WTC11 (cell line): ENCODE measurements at regions not wholly inside any gene's neighbourhood (a gene's known extent, or its start where the extent isn't known, plus 50 kb on each side); places are given as distances from the start of the nearest gene placed in this dataset.
A peak's percentile ranks its signal among the peaks of the same experiment; 100 is the strongest.

Source experiments
- ATAC-seq: fragments of 200-7000 bp; cut with Tn5 transposase; 2 replicates; pipeline ENCODE4 v1.10.0; 2021; ENCODE audit warnings: mild to moderate bottlenecking, moderate library complexity
- CTCF ChIA-PET: fragments of 300-600 bp; sonication (Branson Sonifier 250); formaldehyde crosslinking; loops from one replicate; lab custom pipeline; 2021; ENCODE audit warnings: antibody characterized with exemption; lab: Charles Lee
- POLR2A ChIA-PET: fragments of 350-600 bp; sonication (Branson Sonifier 250); formaldehyde crosslinking; loops from one replicate; lab custom pipeline; 2021; ENCODE audit warnings: antibody characterized with exemption; lab: Charles Lee
- DNase-seq: peaks from one replicate; pipeline ENCODE4 v3.0.0; 2021; ENCODE audit warnings: low spot score
- H3K27ac Mint-ChIP-seq: 2 replicates; pipeline ENCODE4 v1.8.0; 2021; ENCODE audit warnings: mixed read lengths
- H3K27me3 Mint-ChIP-seq: 2 replicates; pipeline ENCODE4 v1.8.0; 2021; ENCODE audit warnings: low read depth, mild to moderate bottlenecking, moderate library complexity, mixed read lengths
- H3K36me3 Mint-ChIP-seq: 2 replicates; pipeline ENCODE4 v1.8.0; 2021; ENCODE audit warnings: mixed read lengths
- H3K4me1 Mint-ChIP-seq: 2 replicates; pipeline ENCODE4 v1.8.0; 2022; ENCODE audit warnings: mixed read lengths
- H3K4me3 Mint-ChIP-seq: 2 replicates; pipeline ENCODE4 v1.8.0; 2021; ENCODE audit warnings: mild to moderate bottlenecking, moderate library complexity, mixed read lengths
- H3K9me3 Mint-ChIP-seq: 2 replicates; pipeline ENCODE4 v1.8.0; 2021; ENCODE audit warnings: mixed read lengths
- AFF4 ChIP-seq: sonication (generic); formaldehyde crosslinking; IDR thresholded peaks from 2 replicates; pipeline ENCODE4 v1.8.1; 2023; ENCODE audit warnings: mild to moderate bottlenecking, missing genetic modification reagents, borderline replicate concordance
- CDX4 ChIP-seq: fragments of 250-450 bp; sonication (Bioruptor Pico); IDR thresholded peaks from 2 replicates; pipeline ENCODE4 v1.9.0; 2021; ENCODE audit warnings: moderate library complexity, mild to moderate bottlenecking, inconsistent platforms, borderline replicate concordance
- CREB1 ChIP-seq: sonication (generic); formaldehyde crosslinking; IDR thresholded peaks from 2 replicates; pipeline ENCODE4 v1.8.0; 2023; ENCODE audit warnings: mild to moderate bottlenecking, missing genetic modification reagents
- E2F5 ChIP-seq: sonication (generic); formaldehyde crosslinking; IDR thresholded peaks from 2 replicates; pipeline ENCODE4 v1.8.1; 2022; ENCODE audit warnings: mild to moderate bottlenecking, moderate library complexity, missing genetic modification reagents
- ELF4 ChIP-seq: sonication (generic); formaldehyde crosslinking; IDR thresholded peaks from 2 replicates; pipeline ENCODE4 v1.8.1; 2022; ENCODE audit warnings: low read depth, mild to moderate bottlenecking, moderate library complexity, missing genetic modification reagents
- FOXJ3 ChIP-seq: sonication (generic); formaldehyde crosslinking; IDR thresholded peaks from 2 replicates; pipeline ENCODE4 v1.9.0; 2021; ENCODE audit warnings: missing genetic modification reagents, mild to moderate bottlenecking, borderline replicate concordance
- FOXK1 ChIP-seq: sonication (generic); formaldehyde crosslinking; IDR thresholded peaks from 2 replicates; pipeline ENCODE4 v1.8.0; 2022; ENCODE audit warnings: mild to moderate bottlenecking, moderate library complexity, missing genetic modification reagents
- GABPB1 ChIP-seq: sonication (generic); formaldehyde crosslinking; IDR thresholded peaks from 2 replicates; pipeline ENCODE4 v1.8.1; 2023; ENCODE audit warnings: mild to moderate bottlenecking, missing genetic modification reagents
- JAZF1 ChIP-seq: fragments of 250-450 bp; sonication (Bioruptor Pico); IDR thresholded peaks from 2 replicates; pipeline ENCODE4 v1.9.0; 2021; ENCODE audit warnings: moderate library complexity, mild to moderate bottlenecking, inconsistent platforms
- JUN ChIP-seq: sonication (generic); formaldehyde crosslinking; IDR thresholded peaks from 2 replicates; pipeline ENCODE4 v1.8.0; 2023; ENCODE audit warnings: mild to moderate bottlenecking, missing genetic modification reagents
- NFYB ChIP-seq: sonication (generic); formaldehyde crosslinking; conservative IDR thresholded peaks from 2 replicates; pipeline ENCODE4 v1.8.0; 2022; ENCODE audit warnings: low read depth, missing genetic modification reagents
- NR1H2 ChIP-seq: sonication (generic); formaldehyde crosslinking; IDR thresholded peaks from 2 replicates; pipeline ENCODE4 v1.9.0; 2021; ENCODE audit warnings: mild to moderate bottlenecking, moderate library complexity, missing genetic modification reagents
- OVOL2 ChIP-seq: fragments of 250-450 bp; sonication (Bioruptor Pico); IDR thresholded peaks from 2 replicates; pipeline ENCODE4 v1.9.0; 2021; ENCODE audit warnings: mild to moderate bottlenecking, borderline replicate concordance
- PRDM15 ChIP-seq: sonication (generic); formaldehyde crosslinking; IDR thresholded peaks from 2 replicates; pipeline ENCODE4 v1.8.0; 2022; ENCODE audit warnings: missing genetic modification reagents
- PRRX2 ChIP-seq: fragments of 250-450 bp; sonication (Bioruptor Pico); IDR thresholded peaks from 2 replicates; pipeline ENCODE4 v1.8.0; 2021; ENCODE audit warnings: mild to moderate bottlenecking
- TP53 ChIP-seq: sonication (generic); formaldehyde crosslinking; IDR thresholded peaks from 2 replicates; pipeline ENCODE4 v1.8.1; 2023; ENCODE audit warnings: mild to moderate bottlenecking, missing genetic modification reagents
- USF2 ChIP-seq: sonication (generic); formaldehyde crosslinking; IDR thresholded peaks from 2 replicates; pipeline ENCODE4 v1.8.1; 2023; ENCODE audit warnings: mild to moderate bottlenecking, missing genetic modification reagents, moderate library complexity
- ZNF425 ChIP-seq: fragments of 250-450 bp; sonication (Bioruptor Pico); conservative IDR thresholded peaks from 2 replicates; pipeline ENCODE4 v1.9.0; 2021; ENCODE audit warnings: mild to moderate bottlenecking
- ZSCAN18 ChIP-seq: fragments of 250-450 bp; sonication (Bioruptor Pico); IDR thresholded peaks from 2 replicates; pipeline ENCODE4 v2.1.2; 2022; ENCODE audit warnings: mild to moderate bottlenecking, moderate library complexity

GRCh38 chr4:37132351-37132974, 112.1 kb upstream of the NWD2 start (continued):
- peak; percentile 31; the same call in 1 of the 2 replicates for TF ChIP-seq USF2 (CRISPR knock-in tag)

GRCh38 chr4:37132975-37133360, 111.6 kb upstream of the NWD2 start:
- DNase-seq = no peak
- POLR2A ChIA-PET = no interaction called here
- H3K4me1 Mint-ChIP-seq = peaks cover 4% of the 10 kb centered on the region
- H3K4me3 Mint-ChIP-seq = no peak overlapping the region
- no peaks in the 10 kb centered on the region for H3K36me3 Mint-ChIP-seq
- no peak overlapping the region for H3K27ac Mint-ChIP-seq
- H3K27me3 Mint-ChIP-seq = no peaks in the 10 kb centered on the region
- no peaks in the 10 kb centered on the region for H3K9me3 Mint-ChIP-seq
- no peak for ATAC-seq
- CTCF ChIA-PET = interaction anchor here (1.0 kb wide), 1 partner anchor 65 kb away, joined by 4 read pairs; no protein-coding TSS in a partner anchor
- TF ChIP-seq NFYB (CRISPR knock-in tag) (no peak), ELF4 (no peak), E2F5 (no peak), GABPB1 (CRISPR knock-in tag) (no peak), CDX4 (no peak), CREB1 (CRISPR knock-in tag) (no peak), PRDM15 (CRISPR knock-in tag) (no peak), NR1H2 (CRISPR knock-in tag) (no peak), JUN (no peak), FOXJ3 (CRISPR knock-in tag) (no peak), TP53 (CRISPR knock-in tag) (no peak), AFF4 (CRISPR knock-in tag) (no peak), ZNF425 (CRISPR knock-in tag) (no peak), OVOL2 (CRISPR knock-in tag) (no peak), ZSCAN18 (CRISPR knock-in tag) (no peak), JAZF1 (no peak), FOXK1 (CRISPR knock-in tag) (no peak), PRRX2 (CRISPR knock-in tag) (no peak)
